ENCODE measurements at regions not wholly inside any gene's neighbourhood (a gene's known extent, or its start where the extent isn't known, plus 50 kb on each side); places are given as distances from the start of the nearest gene placed in this dataset.
"Not testable (repeated sequence)": the region's sequence is repeated elsewhere in the genome, so short reads cannot be mapped to it uniquely, and the experiment has no call there.

DNA sequence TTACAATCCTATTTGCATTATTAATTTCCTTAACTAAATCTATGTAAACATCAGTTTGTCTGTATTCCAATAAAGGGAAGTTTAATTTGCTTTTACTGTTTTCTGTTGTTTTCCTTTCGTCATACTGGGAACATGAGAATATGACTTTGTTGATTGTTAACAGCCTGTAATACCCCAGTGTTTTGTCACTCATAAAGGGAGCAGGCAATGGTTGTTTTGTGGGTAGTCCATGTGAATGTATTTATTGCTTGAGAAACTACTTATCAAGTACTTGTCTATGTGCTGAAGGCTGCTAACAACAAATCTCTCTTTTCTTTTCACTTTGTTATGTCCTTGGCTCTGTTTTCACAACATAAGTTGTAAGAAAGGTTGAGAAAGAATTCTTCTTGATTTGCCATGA, 1070.2 kb upstream of the ACO1 start:
- DNase-seq, result no peak

DNA sequence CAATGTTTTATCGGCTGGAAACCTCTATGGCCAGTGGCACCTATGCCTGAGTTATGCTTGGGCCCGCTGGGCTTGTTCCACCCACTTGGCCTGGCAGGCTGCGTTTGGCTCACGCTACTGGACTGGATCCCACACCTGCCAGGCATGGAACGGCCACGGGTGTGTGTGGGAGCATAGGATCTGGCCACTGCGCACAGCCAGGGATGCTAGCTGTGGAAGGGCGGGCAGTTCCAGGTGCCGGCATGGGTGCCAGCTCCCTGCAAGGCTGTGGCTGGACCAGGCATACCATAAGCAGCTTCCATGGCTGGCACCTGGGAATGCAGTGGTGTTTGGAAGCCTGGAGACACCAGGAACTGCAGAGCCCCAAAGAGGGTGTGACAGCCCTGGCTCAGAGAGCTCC, 1063.9 kb upstream of the ACO1 start:
- no peak for DNase-seq

DNA sequence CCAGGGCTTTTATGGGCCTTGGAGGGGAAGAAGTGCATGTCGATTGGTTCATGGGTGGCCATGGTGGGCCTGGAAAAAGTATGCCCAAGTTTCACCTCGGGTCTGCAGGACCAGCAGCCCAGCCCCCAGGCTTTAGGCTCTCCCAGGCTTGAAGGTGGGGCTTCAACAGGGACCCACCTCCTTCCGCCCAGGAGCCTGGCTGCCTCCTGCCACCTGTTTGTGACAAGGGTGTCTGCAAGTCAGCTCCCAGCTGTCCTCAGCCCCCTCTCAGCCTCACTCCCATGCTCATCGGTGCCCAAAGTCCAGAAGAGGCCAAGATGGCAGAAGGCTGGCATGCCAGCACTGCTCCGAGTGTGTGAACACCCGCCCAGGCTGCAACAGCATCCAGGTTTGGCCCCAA, 1063.2 kb upstream of the ACO1 start:
- DNase-seq, result no peak

DNA sequence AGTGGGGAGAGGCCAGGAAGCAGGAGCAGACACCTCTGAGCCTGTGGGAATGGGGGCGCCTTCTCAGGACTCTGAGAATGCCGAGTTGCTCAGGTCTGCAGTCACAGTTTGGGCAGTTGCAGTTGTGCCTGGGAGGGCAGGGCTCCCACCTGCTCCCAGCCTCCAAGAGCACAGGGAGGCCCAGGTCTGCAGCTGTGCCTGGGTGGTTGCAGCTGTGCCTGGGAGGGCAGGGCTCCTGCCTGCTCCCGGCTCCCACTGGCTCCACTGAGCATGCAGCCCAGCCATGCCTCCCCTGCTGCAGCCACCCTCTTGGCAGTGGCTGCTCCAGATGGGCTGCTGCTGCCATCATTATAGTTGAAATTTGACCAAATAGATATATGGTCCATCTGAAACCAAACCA, 1062.8 kb upstream of the ACO1 start:
- no peak for DNase-seq

DNA sequence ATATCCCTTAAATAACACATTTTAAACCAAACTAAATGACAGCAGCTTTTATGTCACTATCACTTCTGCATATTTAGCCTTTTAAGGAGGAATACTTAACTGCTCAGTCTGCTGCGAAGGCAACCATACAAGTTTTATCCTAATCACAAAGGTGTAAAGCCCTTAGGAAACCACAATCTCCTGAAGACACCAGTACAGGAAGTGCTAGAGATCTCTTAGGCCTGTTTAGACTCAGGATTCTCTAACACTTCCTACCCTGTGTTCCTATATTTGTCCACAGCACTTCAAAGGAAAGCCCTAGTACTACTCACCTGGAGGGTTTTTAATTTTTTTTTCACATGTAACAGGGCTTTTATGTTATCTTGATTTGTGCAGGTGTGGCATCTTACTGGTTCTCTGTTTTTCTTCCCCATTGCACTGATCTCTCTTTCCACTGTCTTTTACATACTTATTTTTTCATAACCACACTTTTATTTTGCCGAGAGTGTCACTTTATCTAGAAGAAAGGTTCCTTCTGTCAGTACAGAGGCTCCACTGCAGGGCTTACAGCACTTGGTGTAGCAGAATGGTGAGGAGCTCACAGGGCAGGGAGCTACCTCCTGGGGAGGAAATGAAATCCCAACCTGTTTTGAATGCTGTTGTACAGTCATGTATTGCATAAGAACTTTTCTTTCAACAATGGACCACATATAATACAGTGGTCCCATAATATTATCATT, 1060.6 kb upstream of the ACO1 start:
- no peak for DNase-seq

DNA sequence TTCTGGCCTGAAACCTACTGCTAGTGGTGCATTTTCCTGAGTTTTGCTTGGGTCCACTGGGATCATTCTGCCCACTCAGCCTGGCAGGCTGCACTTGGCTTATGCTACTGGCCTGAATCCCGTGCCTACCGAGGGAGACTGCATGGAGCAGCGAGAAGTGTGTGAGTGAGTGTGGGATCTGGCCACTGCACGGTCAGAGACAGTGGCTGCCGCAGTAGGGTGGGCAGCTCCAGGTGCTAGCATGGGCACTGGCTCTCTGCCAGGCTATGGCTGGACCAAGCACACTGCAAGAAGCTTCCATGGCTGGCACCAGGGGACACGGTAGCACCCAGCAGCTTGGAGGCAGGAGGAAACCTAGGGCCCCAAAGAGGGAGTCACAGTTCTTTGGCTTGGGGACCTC, 1058.7 kb upstream of the ACO1 start:
- DNase-seq, result no peak

DNA sequence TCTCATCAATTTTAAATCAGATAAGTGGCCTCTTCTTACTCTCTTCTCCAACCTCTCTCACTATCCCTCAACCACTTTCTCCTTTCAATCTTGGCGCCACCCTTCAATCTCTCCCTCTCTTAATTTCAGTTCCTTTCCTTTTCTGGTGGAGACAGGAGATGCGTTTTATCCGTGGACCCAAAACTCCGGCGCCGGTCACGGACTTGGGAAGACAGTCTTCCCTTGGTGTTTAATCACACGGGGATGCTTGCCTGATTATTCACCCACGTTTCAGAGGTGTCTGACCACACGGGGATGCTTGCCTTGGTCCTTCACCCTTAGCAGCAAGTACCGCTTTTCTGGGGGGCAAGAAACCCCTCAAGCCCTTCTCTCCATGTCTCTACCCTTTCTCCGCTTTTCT, 1057.6 kb upstream of the ACO1 start:
- not testable (repeated sequence) for DNase-seq

DNA sequence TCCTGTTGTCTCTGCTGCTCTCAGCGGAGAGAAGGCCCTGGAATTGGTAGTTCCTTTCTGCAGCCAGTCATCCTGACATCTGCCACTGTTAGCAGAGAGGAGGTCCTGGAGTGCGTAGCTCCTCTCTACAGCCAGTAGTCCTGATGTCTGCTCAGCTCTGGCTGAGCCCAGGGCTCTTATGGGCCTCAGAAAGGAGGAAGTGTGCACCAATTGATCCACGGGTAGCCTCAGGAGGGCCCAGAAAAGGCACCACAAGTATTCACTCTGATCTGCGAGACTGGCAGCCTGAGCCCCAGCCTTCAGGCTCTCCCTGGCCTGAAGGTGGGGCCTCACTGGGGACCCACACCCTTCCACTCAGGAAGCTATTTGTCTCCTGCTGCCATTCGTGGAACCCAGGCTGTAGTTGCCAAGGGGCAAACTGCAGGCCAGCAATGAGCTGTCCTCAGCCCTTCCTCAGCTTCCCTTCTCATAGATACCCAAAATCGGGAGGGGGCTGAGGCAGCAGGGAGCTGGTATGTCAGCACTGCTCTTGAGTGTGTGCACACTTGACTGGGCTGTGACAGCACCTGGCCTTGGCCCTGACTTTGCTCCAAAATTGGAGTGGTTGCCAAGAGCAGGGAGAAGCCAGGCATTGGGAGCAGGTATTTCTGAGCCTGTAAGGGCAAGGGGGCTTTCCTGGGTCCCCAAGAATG, 1049.5 kb upstream of the ACO1 start:
- DNase-seq, result no peak

DNA sequence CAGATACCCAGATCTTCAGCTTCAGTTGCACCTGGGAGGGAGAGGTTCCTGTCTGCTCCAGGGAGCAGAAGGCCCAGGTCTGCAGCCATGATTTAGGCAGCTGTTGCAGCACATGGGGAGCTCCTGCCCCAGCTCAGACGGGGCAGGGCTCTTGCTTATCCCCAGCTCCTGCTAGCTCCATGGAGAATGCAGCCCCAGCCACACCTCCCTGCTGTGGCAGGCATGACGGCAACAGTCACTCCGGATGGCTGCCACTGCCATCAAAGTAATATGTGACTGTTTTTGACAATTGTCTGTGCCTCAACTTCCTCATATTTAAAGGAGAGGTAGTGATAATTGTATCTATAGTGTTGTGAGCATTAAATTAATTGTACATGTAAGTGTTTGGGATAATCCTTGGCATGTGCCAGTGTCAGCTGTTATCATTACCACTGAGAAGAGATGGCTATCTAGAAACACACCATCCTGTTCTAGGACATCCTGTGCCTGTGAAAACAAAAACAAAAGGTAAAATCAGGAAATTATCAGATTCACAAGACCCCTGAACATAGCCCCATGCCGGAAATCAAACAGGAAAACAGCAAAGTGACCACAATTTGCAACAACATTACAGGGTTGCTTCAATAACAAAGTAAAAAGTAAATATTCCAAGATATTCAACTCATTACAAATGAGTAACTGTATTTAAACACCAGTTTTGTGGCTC, 1048.8 kb upstream of the ACO1 start:
- no peak for DNase-seq

DNA sequence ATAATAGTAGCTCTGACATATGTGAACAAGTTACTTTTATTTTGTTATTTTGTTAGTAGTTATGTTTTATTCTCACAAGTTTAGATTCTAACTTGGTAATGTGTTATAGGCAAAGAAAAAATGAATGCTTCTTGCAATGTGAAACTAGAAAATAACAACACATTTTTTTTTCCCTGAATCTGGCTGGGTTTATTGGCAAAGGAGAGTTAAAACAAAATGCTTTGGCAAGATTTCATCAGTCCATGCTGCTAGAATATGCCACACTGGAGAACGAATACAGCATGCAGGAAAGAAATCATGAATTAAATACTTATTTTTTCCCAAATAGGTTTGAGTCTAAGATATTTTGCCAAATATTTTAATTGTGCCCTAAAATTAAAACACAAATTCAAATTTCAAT, 1048.1 kb upstream of the ACO1 start:
- DNase-seq, result peak; percentile 11

DNA sequence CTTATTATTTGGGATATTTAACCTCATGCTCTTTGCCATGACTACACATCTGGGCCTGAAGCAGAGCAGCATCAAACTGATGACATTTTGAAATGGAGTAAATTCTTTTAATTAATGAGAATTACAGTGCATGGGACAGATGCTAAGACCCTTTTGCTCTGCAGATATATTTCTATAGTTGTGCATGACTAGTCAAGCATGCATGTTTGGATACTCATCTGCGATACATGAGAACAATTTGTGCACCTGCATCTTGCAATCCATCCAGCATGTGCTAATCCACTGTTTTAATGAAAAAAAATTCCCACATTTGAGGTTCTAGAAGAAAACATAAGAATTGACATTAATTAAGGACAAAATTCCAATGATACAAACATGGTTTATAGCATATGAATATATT, 1047.6 kb upstream of the ACO1 start:
- DNase-seq, result no peak

DNA sequence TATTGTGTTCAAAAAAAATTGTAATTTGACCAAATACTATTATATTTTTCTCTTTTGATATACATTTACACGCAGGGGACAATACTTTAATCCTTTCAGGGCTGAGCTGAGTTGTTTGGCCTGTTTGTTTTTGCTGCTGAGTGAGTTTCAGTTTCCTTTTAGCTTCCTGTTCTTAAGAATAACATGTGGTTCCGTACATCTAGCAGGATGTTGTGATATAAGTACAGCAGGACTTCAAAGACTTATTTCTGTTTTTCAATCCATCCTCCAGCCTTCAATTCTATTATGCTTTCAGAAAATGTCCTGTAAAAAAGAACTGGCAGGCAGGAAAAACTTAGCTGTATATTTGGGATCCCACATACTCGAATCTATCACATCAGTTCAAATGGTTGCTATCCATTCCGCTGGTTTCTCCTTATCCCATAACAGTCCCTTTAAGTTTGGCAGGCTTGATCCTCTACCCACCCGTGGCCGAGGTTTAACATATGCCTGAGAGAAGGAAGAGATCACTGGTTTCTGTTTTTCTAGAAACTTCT, 1037.3 kb upstream of the ACO1 start:
- DNase-seq, result peak; percentile 24

DNA sequence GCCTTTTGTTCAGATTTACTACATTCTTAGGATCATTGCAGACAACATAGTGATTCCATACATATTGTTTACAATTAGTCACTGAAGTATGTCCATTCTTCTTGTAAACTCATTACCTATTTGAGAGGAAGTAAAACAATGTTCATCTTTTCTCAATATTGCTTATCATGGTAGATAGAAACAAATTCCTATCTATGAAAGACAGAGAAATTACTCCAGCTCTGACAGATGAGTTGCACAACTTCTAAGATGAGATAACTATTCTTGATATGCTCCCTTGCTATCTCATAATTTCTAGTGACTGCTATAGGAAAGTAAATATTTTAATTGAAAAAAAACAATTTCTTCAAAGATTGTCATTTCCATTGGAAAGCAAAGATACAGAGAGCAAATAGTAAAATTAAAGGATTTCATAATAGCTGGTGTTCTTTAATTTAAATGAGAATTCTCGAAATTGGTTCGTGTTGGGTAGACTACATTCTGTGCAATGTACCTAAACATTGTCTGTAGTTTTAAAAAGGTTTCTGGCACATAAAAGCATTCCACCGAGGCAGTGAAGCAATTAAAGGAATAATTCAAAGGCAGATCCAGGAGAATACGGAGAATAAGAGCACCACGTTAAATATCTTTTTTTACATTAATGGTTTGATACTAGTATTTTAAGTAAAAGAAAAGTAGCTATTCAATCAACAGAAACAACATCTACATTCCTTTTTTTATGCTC, 1029.1 kb upstream of the ACO1 start:
- no peak for DNase-seq

DNA sequence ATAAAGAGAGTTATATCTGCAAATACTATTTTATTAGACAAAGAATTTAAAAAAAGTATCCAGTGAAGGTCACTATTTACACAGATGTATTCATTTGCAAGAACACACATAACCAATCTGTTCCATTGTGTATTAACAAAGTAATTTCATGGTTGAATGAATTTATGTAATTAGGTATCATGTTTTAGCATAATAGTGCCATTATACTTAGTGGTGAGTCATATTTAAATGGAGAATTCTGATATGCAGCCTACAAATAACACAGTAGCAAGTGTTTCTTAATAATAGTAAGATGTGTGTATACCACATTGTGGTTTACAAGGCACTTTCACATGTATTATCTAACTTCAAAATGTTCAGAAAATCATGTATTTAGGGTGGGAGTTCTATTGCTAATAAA, 1028.5 kb upstream of the ACO1 start:
- no peak for DNase-seq

DNA sequence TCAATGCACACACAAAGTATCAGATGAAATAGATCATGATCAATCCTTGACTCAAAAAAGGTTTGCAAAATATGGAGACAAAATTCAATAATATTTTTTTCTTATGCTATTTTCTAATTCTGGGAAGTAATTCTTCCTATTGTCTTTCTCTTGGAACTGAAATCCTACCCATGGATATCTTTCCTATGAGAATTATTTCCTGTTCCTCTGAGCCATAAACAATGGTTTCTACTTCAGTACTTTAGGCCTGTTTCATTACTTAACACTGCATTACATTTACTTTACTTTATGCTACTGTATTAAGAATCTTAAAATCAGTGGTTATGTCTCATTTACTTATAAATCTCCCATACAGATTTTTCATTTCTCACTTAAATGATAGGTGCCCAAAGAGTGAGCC, 1025.4 kb upstream of the ACO1 start:
- no peak for DNase-seq

DNA sequence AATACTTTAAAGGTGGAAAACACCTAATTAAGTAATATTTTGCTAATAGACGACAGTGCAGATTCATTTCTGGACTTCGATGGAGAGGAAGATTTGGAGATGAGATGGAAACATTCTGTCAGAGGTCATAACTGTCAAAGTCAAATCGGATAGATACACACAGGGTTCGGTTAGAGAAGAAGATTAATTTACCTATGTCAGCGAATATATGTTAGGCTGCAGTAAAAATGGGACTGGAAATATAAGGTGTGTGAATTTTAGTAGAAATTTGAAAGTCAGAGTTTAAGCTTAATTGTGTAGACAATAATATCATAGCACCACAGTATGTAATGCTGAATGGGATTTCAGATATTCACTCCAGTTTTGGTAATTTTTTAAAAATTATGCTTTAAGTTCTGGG, 1020.3 kb upstream of the ACO1 start:
- DNase-seq, result no peak

DNA sequence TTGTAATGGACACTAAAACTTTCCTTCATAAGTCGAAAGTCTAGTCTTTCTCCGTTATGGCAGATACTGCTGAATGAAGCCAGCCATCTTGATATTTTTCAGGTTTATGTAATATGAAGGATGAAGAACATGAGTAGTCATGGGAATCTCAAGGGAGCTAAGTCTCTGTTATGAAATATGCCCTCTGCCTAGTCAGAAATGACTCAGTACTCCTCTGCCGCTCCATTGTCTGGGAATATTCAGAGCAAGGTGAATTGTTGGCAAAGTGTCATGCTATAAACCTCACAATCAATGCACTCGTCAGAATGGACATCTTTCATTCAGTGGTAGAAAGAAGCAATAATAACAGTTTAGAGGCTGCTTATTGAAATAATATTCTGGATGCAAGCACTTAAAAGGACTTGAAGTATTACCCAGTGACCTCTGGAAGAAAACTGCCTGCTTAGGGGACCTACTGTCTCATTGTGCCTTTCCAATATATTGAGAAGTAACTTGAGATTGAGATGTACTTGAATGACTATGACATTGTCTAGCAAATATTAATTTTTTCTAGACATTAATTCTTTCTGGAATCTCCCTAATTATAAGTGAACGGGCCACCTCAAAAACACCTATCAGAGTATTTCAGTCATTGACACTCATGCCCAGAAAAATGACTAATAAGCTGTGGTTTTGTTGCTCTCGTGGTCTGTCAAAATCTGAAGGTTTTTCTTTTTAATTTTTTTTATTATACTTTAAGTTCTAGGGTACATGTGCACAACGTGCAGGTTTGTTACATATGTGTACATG, 1011.5 kb upstream of the ACO1 start:
- DNase-seq, result no peak

DNA sequence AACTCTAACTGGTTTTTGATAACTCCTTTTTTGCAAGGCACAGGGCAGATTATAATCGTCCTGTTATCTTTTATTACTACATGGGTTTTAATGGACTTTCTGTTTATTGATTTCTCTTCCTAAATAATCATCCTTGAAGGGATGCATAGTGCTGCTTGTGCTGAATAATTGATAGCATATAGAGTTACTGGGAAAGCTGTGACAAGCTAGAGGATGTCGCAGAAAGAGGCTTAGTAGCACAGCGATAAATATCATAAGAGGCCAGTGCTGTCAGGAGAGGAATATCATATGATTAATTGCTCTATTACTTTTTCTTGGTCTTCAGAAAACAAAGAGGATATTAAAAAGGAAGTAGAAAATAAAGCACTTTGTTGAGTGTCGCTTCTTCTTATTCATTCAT, 1007.1 kb upstream of the ACO1 start:
- DNase-seq, result no peak

DNA sequence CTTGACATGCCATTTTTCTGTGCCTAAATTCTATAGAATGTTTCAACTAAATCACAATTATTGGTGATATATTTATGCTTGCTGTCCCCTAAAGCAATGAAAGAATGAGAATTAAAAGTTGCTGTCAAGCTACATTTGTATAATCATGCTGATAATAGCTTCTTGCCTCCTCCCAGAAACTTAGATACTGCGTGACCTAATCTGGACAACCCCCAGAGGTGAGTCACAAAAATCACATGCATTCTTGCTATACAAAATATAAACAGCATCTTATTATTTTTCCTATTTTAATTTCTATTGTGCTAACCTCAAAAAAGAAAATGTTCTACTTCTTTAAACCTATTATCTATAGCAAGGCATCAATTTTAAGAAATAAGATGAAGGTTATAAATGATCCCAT, 995.8 kb upstream of the ACO1 start:
- no peak for DNase-seq

DNA sequence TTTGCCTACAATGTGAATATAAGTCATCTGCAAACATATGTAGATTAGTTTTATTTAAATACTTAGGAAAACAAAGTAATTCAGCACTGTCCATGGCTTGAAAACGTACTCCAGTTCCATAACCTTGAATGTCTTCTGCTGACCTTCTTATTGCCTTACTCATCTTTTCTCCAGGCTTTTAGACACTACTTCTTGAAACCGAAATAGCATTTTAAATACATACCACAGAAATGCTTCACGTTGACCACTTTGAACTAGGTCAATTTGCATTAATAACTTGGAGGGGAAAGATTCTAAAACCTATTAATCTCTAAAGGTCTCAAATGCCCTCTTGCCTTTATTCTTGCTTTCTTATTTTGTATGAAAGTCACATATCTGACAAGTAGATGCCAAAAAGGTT, 995.4 kb upstream of the ACO1 start:
- no peak for DNase-seq

DNA sequence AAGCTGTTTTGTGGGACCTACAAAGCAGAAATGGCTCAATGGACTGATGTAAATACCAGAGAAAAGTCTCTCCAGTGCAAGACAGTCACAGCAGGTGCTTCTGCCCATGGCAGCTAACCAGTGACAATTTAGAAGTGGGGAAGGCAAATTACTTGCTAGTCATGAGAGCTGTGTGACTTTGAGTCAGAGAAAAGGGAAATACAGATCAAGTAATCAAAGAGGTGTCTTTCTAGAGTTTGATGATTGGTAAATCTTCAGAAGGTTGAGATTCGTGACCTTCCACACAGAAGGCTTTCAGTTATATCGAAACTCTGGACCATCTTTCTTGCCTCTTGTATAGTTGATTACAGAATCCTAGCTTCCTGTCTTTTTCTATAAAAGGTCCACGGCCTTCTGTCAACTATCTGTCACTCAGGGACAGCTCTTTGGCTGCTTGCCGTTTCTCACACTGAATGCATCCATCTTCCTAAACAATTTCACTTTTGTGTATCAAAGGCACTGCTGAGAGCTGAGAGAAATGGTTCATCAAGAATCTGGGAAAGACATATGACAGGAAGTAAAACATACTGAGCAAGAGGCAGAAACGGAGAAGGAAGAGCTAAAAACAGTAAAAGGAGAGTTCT, 993.9 kb upstream of the ACO1 start:
- no peak for DNase-seq

DNA sequence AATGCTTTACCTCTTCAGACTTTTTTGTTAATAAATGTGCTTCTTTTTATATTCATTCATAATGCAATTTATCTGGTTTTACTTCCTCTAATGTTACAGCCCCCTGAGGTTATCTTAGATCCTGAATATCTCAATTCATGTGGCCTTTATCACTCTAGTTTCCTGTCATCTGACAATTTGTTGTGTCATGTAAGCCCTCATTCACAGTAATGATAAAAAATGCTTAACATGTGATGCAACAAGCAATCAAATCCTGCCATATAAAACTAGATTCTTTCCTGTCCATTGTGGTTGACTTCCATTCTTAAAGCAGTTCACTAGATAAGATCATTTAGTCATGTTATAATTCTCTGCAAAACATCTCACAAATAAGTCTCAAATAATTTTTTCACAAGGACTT, 991.2 kb upstream of the ACO1 start:
- DNase-seq, result no peak
